Chondrocyte (in vitro differentiated cells): ENCODE measurements at regions not wholly inside any gene's neighbourhood (a gene's known extent, or its start where the extent isn't known, plus 50 kb on each side); places are given as distances from the start of the nearest gene placed in this dataset.
A peak's percentile ranks its signal among the peaks of the same experiment; 100 is the strongest.

Experiments used
- DNase-seq: peaks from one replicate; pipeline ENCODE4 v3.0.0; 2021; ENCODE audit warnings: mixed read lengths, low spot score
- H3K27ac Mint-ChIP-seq: one replicate; pipeline ENCODE4 v1.8.0; 2021; ENCODE audit warnings: mild to moderate bottlenecking, moderate library complexity, mixed read lengths; ENCODE audit not compliant: unreplicated experiment
- H3K27me3 Mint-ChIP-seq: 2 replicates; pipeline ENCODE4 v1.8.0; 2021; ENCODE audit warnings: low read depth, mixed read lengths
- H3K36me3 Mint-ChIP-seq: 2 replicates; pipeline ENCODE4 v1.8.0; 2021; ENCODE audit warnings: low read depth, mixed read lengths
- H3K4me1 Mint-ChIP-seq: 2 replicates; pipeline ENCODE4 v1.8.0; 2021; ENCODE audit warnings: low read depth, mild to moderate bottlenecking, mixed read lengths
- H3K4me3 Mint-ChIP-seq: one replicate; pipeline ENCODE4 v1.8.0; 2021; ENCODE audit warnings: mild to moderate bottlenecking, moderate library complexity, mixed read lengths; ENCODE audit not compliant: unreplicated experiment
- H3K9me3 Mint-ChIP-seq: 2 replicates; pipeline ENCODE4 v1.8.0; 2021; ENCODE audit warnings: low read depth, mixed read lengths
- CTCF ChIP-seq: fragments of 200-600 bp; sonication (generic); IDR thresholded peaks from 2 replicates; pipeline ENCODE4 v1.5.0; 2021; ENCODE audit warnings: antibody characterized with exemption, mild to moderate bottlenecking, moderate library complexity

- Mint-ChIP-seq H3K27ac (no peak overlapping the region), H3K36me3 (no peaks in the 10 kb centered on the region), H3K27me3 (no peaks in the 10 kb centered on the region), H3K4me3 (no peak overlapping the region), H3K9me3 (peaks cover 13% of the 10 kb centered on the region), H3K4me1 (no peaks in the 10 kb centered on the region)
- DNase-seq, result no peak
- TF ChIP-seq CTCF, result no peak
These were observed 74.7 kb upstream of the ANKRD55 start for GRCh38 chr5:56307714-56308333.

- no peaks in the 10 kb centered on the region for H3K4me1 Mint-ChIP-seq
- no peaks in the 10 kb centered on the region for H3K36me3 Mint-ChIP-seq
- no peaks in the 10 kb centered on the region for H3K27me3 Mint-ChIP-seq
- no peak for TF ChIP-seq CTCF
- H3K4me3 Mint-ChIP-seq, result no peak overlapping the region
- H3K9me3 Mint-ChIP-seq, result peaks cover 13% of the 10 kb centered on the region
- DNase-seq, result no peak
- H3K27ac Mint-ChIP-seq, result no peak overlapping the region
These were observed 73.5 kb upstream of the ANKRD55 start for GRCh38 chr5:56306433-56307150.

DNA sequence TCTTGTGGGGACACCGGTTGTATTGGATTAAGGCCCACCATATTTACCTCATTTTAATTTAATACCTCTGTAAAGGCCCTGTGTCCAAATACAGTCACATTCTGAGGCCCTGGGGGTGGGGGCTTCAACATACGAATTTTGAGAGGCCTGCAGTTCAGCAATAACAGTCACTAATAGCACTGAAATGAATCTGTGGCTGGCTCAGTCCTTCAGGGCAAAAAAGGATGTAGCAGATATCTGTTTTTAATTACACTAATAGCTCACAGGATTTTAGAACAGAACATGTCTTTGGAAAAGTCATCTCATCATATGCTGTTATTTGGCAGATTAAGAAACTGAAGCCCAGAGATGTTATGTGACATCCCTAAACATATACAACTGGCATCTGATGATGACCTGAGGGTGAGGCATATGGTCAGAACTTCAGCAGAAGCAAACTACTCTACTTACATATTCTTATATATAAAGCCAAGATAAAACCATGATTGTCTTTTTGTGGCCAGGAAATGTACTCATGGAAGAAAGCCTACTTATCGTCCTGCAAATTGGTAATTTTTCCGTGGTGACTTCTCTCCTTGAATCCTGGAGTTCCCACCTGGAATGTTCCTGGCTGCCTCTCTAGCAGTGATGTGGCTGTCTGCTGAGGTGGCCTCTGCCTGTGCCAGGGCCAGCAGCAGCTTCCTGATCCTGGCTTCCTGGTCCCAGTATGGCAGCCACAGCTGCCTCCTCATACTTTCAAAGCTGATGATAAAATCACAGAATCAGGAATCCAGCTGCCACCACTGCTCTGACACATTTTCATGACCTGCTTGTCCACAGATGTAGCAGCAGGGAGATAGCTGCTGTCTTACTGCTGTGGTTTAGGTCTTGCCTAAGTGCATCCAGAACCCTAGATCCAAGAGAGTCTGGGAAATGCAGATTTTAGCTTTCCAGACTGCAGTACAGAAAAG lies 72.1 kb upstream of the ANKRD55 start:
- H3K4me3 Mint-ChIP-seq, result no peak overlapping the region
- H3K9me3 Mint-ChIP-seq, result peaks cover 13% of the 10 kb centered on the region
- DNase-seq, result no peak
- no peaks in the 10 kb centered on the region for H3K4me1 Mint-ChIP-seq
- no peaks in the 10 kb centered on the region for H3K36me3 Mint-ChIP-seq
- H3K27me3 Mint-ChIP-seq, result no peaks in the 10 kb centered on the region
- TF ChIP-seq CTCF, result no peak
- no peak overlapping the region for H3K27ac Mint-ChIP-seq

DNA sequence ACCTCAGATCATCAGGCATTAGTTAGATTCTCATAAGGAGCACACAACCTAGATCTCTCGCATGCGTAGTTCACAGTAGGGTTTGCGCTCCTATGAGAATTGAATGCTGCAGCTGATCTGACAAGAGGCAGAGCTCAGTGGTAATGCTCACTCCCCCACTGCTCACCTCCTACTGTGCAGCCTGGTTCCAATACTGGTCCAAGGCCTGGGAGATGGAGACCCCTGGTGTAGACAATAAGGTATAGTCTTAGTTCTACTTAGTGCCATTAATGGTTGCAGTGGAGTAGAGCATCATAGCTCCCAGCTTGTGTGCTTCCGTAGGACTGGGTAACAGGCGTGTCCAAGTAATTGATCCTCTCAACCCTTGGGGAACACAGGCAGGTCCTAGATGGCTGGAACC lies 70.4 kb upstream of the ANKRD55 start:
- TF ChIP-seq CTCF, result peak; percentile 13
- Mint-ChIP-seq H3K9me3 (peaks cover 13% of the 10 kb centered on the region), H3K27me3 (no peaks in the 10 kb centered on the region), H3K36me3 (no peaks in the 10 kb centered on the region), H3K27ac (no peak overlapping the region), H3K4me3 (no peak overlapping the region), H3K4me1 (peaks cover 8% of the 10 kb centered on the region)
- DNase-seq, result no peak

GRCh38 chr5:56302027-56302426 lies 68.9 kb upstream of the ANKRD55 start:
- DNase-seq, result no peak
- Mint-ChIP-seq H3K36me3 (no peaks in the 10 kb centered on the region), H3K4me3 (no peak overlapping the region)

More at GRCh38 chr5:56302027-56302426, 68.9 kb upstream of the ANKRD55 start:
- TF ChIP-seq CTCF, result no peak
- H3K27me3 Mint-ChIP-seq, result no peaks in the 10 kb centered on the region
- peaks cover 13% of the 10 kb centered on the region for H3K9me3 Mint-ChIP-seq
- peaks cover 8% of the 10 kb centered on the region for H3K4me1 Mint-ChIP-seq
- H3K27ac Mint-ChIP-seq, result no peak overlapping the region
